Neural cell (in vitro differentiated cells): ENCODE measurements at regions not wholly inside any gene's neighbourhood (a gene's known extent, or its start where the extent isn't known, plus 50 kb on each side); places are given as distances from the start of the nearest gene placed in this dataset.
"Not testable (repeated sequence)": the region's sequence is repeated elsewhere in the genome, so short reads cannot be mapped to it uniquely, and the experiment has no call there.

Experiments
- H2AFZ ChIP-seq: fragments of 200-600, 300-800 bp; sonication (generic), shearing (Covaris generic); 2 replicates; pipeline ENCODE4 v1.6.0; 2014; ENCODE audit warnings: low read depth, mild to moderate bottlenecking, antibody characterized with exemption, low read length, moderate library complexity
- H3F3A ChIP-seq: fragments of 200-600 bp; shearing (Covaris generic); 2 replicates; pipeline ENCODE4 v1.6.1; 2016; ENCODE audit warnings: mild to moderate bottlenecking, moderate library complexity, mixed read lengths, antibody characterized with exemption, low read length; ENCODE audit not compliant: insufficient read depth, poor library complexity, severe bottlenecking
- H3K27ac ChIP-seq: fragments of 200-600, 300-800 bp; sonication (generic), shearing (Covaris generic); 2 replicates; pipeline ENCODE4 v1.5.1; 2014; ENCODE audit warnings: mild to moderate bottlenecking, low read length, moderate library complexity
- H3K27me3 ChIP-seq: fragments of 300-800, 200-600 bp; sonication (generic), shearing (Covaris generic); 2 replicates; pipeline ENCODE4 v1.6.0; 2014; ENCODE audit warnings: mild to moderate bottlenecking, low read depth, low read length, moderate library complexity; ENCODE audit not compliant: insufficient read depth
- H3K36me3 ChIP-seq: fragments of 300-800, 200-600 bp; sonication (generic), shearing (Covaris generic); 2 replicates; pipeline ENCODE4 v1.5.1; 2014; ENCODE audit warnings: mild to moderate bottlenecking, antibody characterized with exemption, low read length, moderate library complexity; ENCODE audit not compliant: insufficient read depth
- H3K4me2 ChIP-seq: fragments of 300-800, 200-600 bp; sonication (generic), shearing (Covaris generic); 2 replicates; pipeline ENCODE4 v1.6.0; 2014; ENCODE audit warnings: mild to moderate bottlenecking, low read length
- H3K4me3 ChIP-seq: fragments of 300-800, 200-600 bp; sonication (generic), shearing (Covaris generic); 2 replicates; pipeline ENCODE4 v1.5.1; 2014; ENCODE audit warnings: mild to moderate bottlenecking, low read length, moderate library complexity
- H3K79me2 ChIP-seq: fragments of 200-600 bp; shearing (Covaris generic); replicated peaks from 2 replicates; pipeline ENCODE4 v1.6.0; 2014; ENCODE audit warnings: mild to moderate bottlenecking, low read length, moderate library complexity; ENCODE audit not compliant: insufficient read depth
- H3K9ac ChIP-seq: fragments of 300-800, 200-600 bp; sonication (generic), shearing (Covaris generic); 2 replicates; pipeline ENCODE4 v1.6.1; 2016; ENCODE audit warnings: mild to moderate bottlenecking, low read length, mixed read lengths
- H3K9me2 ChIP-seq: fragments of 200-600 bp; shearing (Covaris generic); 2 replicates; pipeline ENCODE4 v1.6.1; 2016; ENCODE audit warnings: mild to moderate bottlenecking, low read length, mixed read lengths; ENCODE audit not compliant: insufficient read depth
- H3K9me3 ChIP-seq: fragments of 200-600, 300-800 bp; sonication (generic), shearing (Covaris generic); 2 replicates; pipeline ENCODE4 v1.6.1; 2016; ENCODE audit warnings: mild to moderate bottlenecking, mixed run types, low read length, moderate library complexity, mixed read lengths
- H4K20me1 ChIP-seq: fragments of 200-600 bp; shearing (Covaris generic); 2 replicates; pipeline ENCODE4 v1.6.1; 2016; ENCODE audit warnings: mild to moderate bottlenecking, mixed run types; ENCODE audit not compliant: insufficient read depth
- CTCF ChIP-seq: fragments of 450-650 bp; IDR thresholded peaks from 2 replicates; pipeline ENCODE4 v1.5.1; 2014; ENCODE audit warnings: antibody characterized with exemption, mild to moderate bottlenecking, moderate library complexity; ENCODE audit not compliant: poor library complexity, severe bottlenecking
- EP300 ChIP-seq: fragments of 450-650 bp; conservative IDR thresholded peaks from 2 replicates; pipeline ENCODE4 v1.6.1; 2014; ENCODE audit warnings: antibody characterized with exemption, mild to moderate bottlenecking, moderate library complexity; ENCODE audit not compliant: poor library complexity, severe bottlenecking
- EZH2 ChIP-seq: fragments of 200-600, 300-800 bp; shearing (Covaris generic), sonication (generic); IDR thresholded peaks from 2 replicates; pipeline ENCODE4 v1.6.1; 2014; ENCODE audit warnings: antibody characterized with exemption, low read length, borderline replicate concordance, mild to moderate bottlenecking; ENCODE audit not compliant: insufficient read depth, poor library complexity, severe bottlenecking
- MXI1 ChIP-seq: fragments of 450-650 bp; conservative IDR thresholded peaks from 2 replicates; pipeline ENCODE4 v1.6.1; 2014; ENCODE audit warnings: antibody characterized with exemption, mild to moderate bottlenecking; ENCODE audit not compliant: poor library complexity, severe bottlenecking
- POLR2AphosphoS5 ChIP-seq: IDR thresholded peaks from 2 replicates; pipeline ENCODE4 v1.6.1; 2012
- RAD21 ChIP-seq: fragments of 450-650 bp; conservative IDR thresholded peaks from 2 replicates; pipeline ENCODE4 v1.6.1; 2014; ENCODE audit warnings: antibody characterized with exemption, mild to moderate bottlenecking, moderate library complexity
- REST ChIP-seq: IDR thresholded peaks from 2 replicates; pipeline ENCODE4 v1.6.1; 2012; ENCODE audit warnings: borderline replicate concordance
- SMC3 ChIP-seq: fragments of 450-650 bp; conservative IDR thresholded peaks from 2 replicates; pipeline ENCODE4 v1.6.1; 2014; ENCODE audit warnings: antibody characterized with exemption, mild to moderate bottlenecking, moderate library complexity; ENCODE audit not compliant: poor library complexity
- TAF1 ChIP-seq: IDR thresholded peaks from 2 replicates; pipeline ENCODE4 v1.6.1; 2012; ENCODE audit warnings: low read depth

- H3K9me3 ChIP-seq: no peaks in the 10 kb centered on the region
- H3K9ac ChIP-seq: no peak overlapping the region
- TF ChIP-seq SMC3: no peak
- no peak for TF ChIP-seq REST
- no peak for TF ChIP-seq TAF1
- no peak for TF ChIP-seq CTCF
- no peak for TF ChIP-seq EZH2
- TF ChIP-seq EP300: no peak
- TF ChIP-seq POLR2AphosphoS5: no peak
- TF ChIP-seq MXI1: no peak
- no peak for TF ChIP-seq RAD21
- no peaks in the 10 kb centered on the region for H3K79me2 ChIP-seq
- H4K20me1 ChIP-seq: no peaks in the 10 kb centered on the region
- H2AFZ ChIP-seq: no peak overlapping the region
- no peak overlapping the region for H3K4me2 ChIP-seq
- H3K4me3 ChIP-seq: no peak overlapping the region
- H3K36me3 ChIP-seq: no peaks in the 10 kb centered on the region
- H3K9me2 ChIP-seq: no peaks in the 10 kb centered on the region
- no peak overlapping the region for H3K27ac ChIP-seq
- H3F3A ChIP-seq: no peaks in the 10 kb centered on the region
- H3K27me3 ChIP-seq: no peaks in the 10 kb centered on the region
Measured at GRCh38 chr4:125594056-125594602, 279.4 kb downstream of the FAT4 start.

- H2AFZ ChIP-seq, H3K36me3 ChIP-seq, H3K27ac ChIP-seq, H3F3A ChIP-seq, H3K9me2 ChIP-seq, H3K27me3 ChIP-seq, H3K79me2 ChIP-seq, H3K4me2 ChIP-seq, H4K20me1 ChIP-seq, H3K9me3 ChIP-seq, H3K4me3 ChIP-seq, H3K9ac ChIP-seq: not testable (repeated sequence)
Measured at GRCh38 chr4:125605926-125606325, 291.2 kb downstream of the FAT4 start.
